GM23248 (cell line): ENCODE measurements at regions not wholly inside any gene's neighbourhood (a gene's known extent, or its start where the extent isn't known, plus 50 kb on each side); places are given as distances from the start of the nearest gene placed in this dataset. TPM values are rescaled to one million over a fixed set of nuclear protein-coding genes. Genes with fewer than 3 reads are reported as not detected.

ENCODE experiments used
- DNase-seq: peaks from one replicate; pipeline ENCODE4 v3.0.0-alpha.2; 2015
- H2AFZ ChIP-seq: fragments of 200-600 bp; sonication (generic); 2 replicates; pipeline ENCODE4 v1.6.1; 2016; ENCODE audit warnings: antibody characterized with exemption
- H3F3A ChIP-seq: fragments of 200-600 bp; sonication (generic); 2 replicates; pipeline ENCODE4 v1.6.1; 2016; ENCODE audit warnings: mild to moderate bottlenecking, antibody characterized with exemption, mixed run types; ENCODE audit not compliant: insufficient read depth
- H3K27ac ChIP-seq: fragments of 200-600 bp; sonication (generic); 2 replicates; pipeline ENCODE4 v1.5.1; 2016; ENCODE audit warnings: mild to moderate bottlenecking
- H3K27me3 ChIP-seq: fragments of 200-600 bp; sonication (generic); replicated peaks from 2 replicates; pipeline ENCODE4 v1.6.1; 2016; ENCODE audit warnings: mild to moderate bottlenecking; ENCODE audit not compliant: insufficient read depth
- H3K36me3 ChIP-seq: fragments of 200-600 bp; sonication (generic); 2 replicates; pipeline ENCODE4 v1.6.1; 2016; ENCODE audit warnings: low read depth, mild to moderate bottlenecking
- H3K4me1 ChIP-seq: fragments of 200-600 bp; sonication (generic); 2 replicates; pipeline ENCODE4 v1.6.1; 2016; ENCODE audit warnings: mild to moderate bottlenecking; ENCODE audit not compliant: insufficient read depth
- H3K4me2 ChIP-seq: fragments of 200-600 bp; sonication (generic); one replicate; pipeline ENCODE4 v1.6.1; 2016; ENCODE audit warnings: mild to moderate bottlenecking; ENCODE audit not compliant: unreplicated experiment
- H3K4me3 ChIP-seq: fragments of 200-600 bp; sonication (generic); 2 replicates; pipeline ENCODE4 v1.5.1; 2016; ENCODE audit warnings: mild to moderate bottlenecking
- H3K79me2 ChIP-seq: fragments of 200-600 bp; sonication (generic); 2 replicates; pipeline ENCODE4 v1.6.1; 2016; ENCODE audit warnings: mild to moderate bottlenecking; ENCODE audit not compliant: insufficient read depth
- H3K9ac ChIP-seq: fragments of 200-600 bp; sonication (generic); 2 replicates; pipeline ENCODE4 v1.6.1; 2016; ENCODE audit warnings: mild to moderate bottlenecking
- H3K9me2 ChIP-seq: fragments of 200-600 bp; sonication (generic); 2 replicates; pipeline ENCODE4 v1.6.1; 2016; ENCODE audit warnings: mixed run types, mild to moderate bottlenecking, moderate library complexity; ENCODE audit not compliant: insufficient read depth
- H3K9me3 ChIP-seq: fragments of 200-600 bp; sonication (generic); one replicate; pipeline ENCODE4 v1.6.1; 2017; ENCODE audit warnings: low read depth
- H4K20me1 ChIP-seq: fragments of 200-600 bp; sonication (generic); 2 replicates; pipeline ENCODE4 v1.6.0; 2016; ENCODE audit not compliant: insufficient read depth
- EZH2 ChIP-seq: fragments of 200-600 bp; sonication (generic); IDR thresholded peaks from 2 replicates; pipeline ENCODE4 v1.6.1; 2018; ENCODE audit warnings: antibody characterized with exemption, mild to moderate bottlenecking; ENCODE audit not compliant: insufficient read depth, poor library complexity, severe bottlenecking
- EZH2phosphoT487 ChIP-seq: fragments of 200-600 bp; sonication (generic); IDR thresholded peaks from 2 replicates; pipeline ENCODE4 v1.6.1; 2018; ENCODE audit warnings: antibody characterized with exemption, moderate library complexity, mild to moderate bottlenecking, low read depth; ENCODE audit not compliant: insufficient read depth
- WGBS, 2 experiments: methylation state at CpG; one replicate each; pipeline ENCODE4 v1.1.6; 2015 to 2017; ENCODE audit warnings: low lambda C conversion rate in 2 of 2, low coverage in 1 of 2; ENCODE audit errors: missing lambda C conversion rate in 2 of 2; 5-methylcytosine and 5-hydroxymethylcytosine counted together
- in situ Hi-C: fragments of 300-500 bp; cut with MboI; formaldehyde crosslinking; loops from 2 replicates; pipeline ENCODE4 v1.15.0; 2020
- small RNA-seq: library from RNA; depleted of rRNA; stranded (forward); fragments of <200 nt; gene quantifications from one replicate; pipeline ENCODE3, GENCODE V24; 2014; ENCODE audit warnings: low read depth, low replicate concordance

GRCh38 chr7:85237721-85238120 lies 50.9 kb upstream of the SEMA3D start:
- Histone ChIP-seq H3K9me2 (no peaks in the 10 kb centered on the region), H3K36me3 (no peaks in the 10 kb centered on the region), H3K4me2 (no peak overlapping the region), H3K4me1 (no peaks in the 10 kb centered on the region), H3K9ac (no peak overlapping the region), H3K27ac (no peak overlapping the region), H4K20me1 (no peaks in the 10 kb centered on the region), H3K79me2 (no peaks in the 10 kb centered on the region), H3K9me3 (no peaks in the 10 kb centered on the region), H3K27me3 (no peaks in the 10 kb centered on the region), H3K4me3 (no peak overlapping the region), H2AFZ (no peak overlapping the region), H3F3A (no peaks in the 10 kb centered on the region)
- in situ Hi-C loops: no loop called here
- 75 to 82% methylated on average over 4 of the region's 4 CpGs for WGBS, 2 experiments
- no peak for DNase-seq
- TF ChIP-seq EZH2 (no peak), EZH2phosphoT487 (no peak)

Small RNAs in the stretch of these regions (small RNA-seq; reads per million reads assigned to genes)
- not detected for gene DYNLL1P7
